ENCODE measurements at regions not wholly inside any gene's neighbourhood (a gene's known extent, or its start where the extent isn't known, plus 50 kb on each side); places are given as distances from the start of the nearest gene placed in this dataset.

DNA sequence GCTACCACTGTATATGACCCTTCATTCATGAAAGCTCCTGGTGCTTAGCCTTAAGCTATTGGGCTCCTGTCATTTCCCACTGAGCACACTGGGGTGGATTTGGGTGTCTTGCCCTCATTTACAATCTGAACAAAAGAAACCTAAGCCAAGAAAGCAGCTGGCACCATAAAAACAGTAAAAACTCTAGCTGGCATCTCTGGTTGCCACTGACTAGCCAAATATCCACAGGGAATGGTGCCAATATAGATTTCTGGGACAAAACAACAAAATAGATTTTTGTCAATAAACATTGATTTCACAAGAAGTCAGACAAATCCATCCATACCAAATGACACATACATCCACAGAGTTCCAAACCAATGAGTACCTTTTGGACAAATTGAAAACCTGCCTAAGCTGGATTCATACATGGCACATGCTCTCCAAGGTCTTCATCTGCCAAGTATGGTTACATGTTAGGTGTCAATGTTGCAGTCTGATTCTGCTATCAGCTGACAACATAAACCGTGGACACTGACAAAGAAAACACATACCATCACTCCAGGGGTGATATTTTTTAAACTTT is 1081.5 kb upstream of the ZEB2 start:
- TF ChIP-seq, protein P1, sequence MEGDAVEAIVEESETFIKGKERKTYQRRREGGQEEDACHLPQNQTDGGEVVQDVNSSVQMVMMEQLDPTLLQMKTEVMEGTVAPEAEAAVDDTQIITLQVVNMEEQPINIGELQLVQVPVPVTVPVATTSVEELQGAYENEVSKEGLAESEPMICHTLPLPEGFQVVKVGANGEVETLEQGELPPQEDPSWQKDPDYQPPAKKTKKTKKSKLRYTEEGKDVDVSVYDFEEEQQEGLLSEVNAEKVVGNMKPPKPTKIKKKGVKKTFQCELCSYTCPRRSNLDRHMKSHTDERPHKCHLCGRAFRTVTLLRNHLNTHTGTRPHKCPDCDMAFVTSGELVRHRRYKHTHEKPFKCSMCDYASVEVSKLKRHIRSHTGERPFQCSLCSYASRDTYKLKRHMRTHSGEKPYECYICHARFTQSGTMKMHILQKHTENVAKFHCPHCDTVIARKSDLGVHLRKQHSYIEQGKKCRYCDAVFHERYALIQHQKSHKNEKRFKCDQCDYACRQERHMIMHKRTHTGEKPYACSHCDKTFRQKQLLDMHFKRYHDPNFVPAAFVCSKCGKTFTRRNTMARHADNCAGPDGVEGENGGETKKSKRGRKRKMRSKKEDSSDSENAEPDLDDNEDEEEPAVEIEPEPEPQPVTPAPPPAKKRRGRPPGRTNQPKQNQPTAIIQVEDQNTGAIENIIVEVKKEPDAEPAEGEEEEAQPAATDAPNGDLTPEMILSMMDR (conservative IDR thresholded peaks at IDR 0.05; ENCODE audit: low read depth, low read length), result no peak
- TF ChIP-seq EZH2 (IDR thresholded peaks at IDR 0.05; ENCODE audit: borderline replicate concordance, low read depth, low read length, poor library complexity, severe bottlenecking), result no peak
